RKO (cell line): ENCODE measurements at regions not wholly inside any gene's neighbourhood (a gene's known extent, or its start where the extent isn't known, plus 50 kb on each side); places are given as distances from the start of the nearest gene placed in this dataset.
"Not testable (repeated sequence)": the region's sequence is repeated elsewhere in the genome, so short reads cannot be mapped to it uniquely, and the experiment has no call there.

Experiments
- DNase-seq: peaks from one replicate; pipeline ENCODE4 v3.0.0-alpha.2; 2016; ENCODE audit warnings: low spot score

- no peak for DNase-seq
Measured at GRCh38 chr6:6978731-6979130, 129.0 kb upstream of the RREB1 start.

GRCh38 chr6:6980999-6981597 lies 126.7 kb upstream of the RREB1 start:
- no peak for DNase-seq

- no peak for DNase-seq
Measured at GRCh38 chr6:6981681-6982322, 126.0 kb upstream of the RREB1 start.

DNA sequence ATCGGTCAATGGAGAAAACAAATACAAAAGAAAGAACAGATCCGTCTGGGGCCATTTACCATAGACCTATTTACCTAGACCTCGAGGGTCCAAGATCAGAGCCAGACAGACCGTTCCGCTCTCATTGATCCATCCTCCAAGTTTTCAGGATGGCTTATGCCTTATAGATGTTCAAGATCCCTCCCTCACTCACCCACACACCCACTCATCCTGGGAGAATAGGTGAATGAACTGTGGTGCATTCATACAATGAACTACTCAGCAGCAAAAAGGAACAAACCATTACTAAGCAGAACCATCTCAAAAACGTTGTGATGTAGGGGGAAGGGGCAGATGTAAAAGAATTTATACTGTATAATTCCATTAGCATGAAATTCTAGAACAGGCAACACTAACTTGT lies 125.1 kb upstream of the RREB1 start:
- DNase-seq = no peak

DNA sequence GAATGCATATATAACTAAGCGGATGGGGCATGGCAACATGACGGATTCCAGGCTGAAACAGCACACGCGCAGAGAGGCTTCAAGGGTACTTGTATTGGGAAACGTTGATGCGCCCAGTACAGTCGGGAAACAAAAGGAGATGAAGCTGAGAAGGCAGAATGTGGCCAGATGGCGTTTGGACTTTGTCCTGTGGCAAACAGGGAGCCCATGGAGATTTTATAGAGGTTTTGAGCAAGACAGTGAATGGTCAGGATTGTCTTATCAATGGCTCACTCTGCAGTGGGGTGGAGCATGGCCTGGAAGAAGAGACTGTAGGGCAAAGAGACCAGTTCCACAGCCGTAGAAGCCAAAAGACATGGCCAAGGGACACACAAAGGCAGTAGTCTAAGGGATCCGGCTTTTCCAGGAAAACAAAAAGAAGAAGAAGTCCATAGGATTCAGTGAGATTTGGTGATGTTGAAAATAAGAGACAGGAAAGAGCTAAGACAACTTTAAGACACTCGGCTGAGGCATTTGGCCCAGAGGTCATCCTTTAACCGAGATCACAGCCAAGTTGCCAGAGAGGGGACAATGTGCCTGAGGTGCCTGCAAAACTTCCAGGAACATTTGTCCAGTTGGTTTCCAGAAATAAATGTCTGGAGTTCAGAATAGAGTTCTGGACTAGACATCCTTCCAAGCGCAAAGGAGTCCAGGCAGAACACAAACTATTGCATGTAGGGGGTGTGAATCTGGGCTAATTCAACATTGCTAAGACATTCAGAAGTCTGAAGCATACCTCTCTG lies 123.0 kb upstream of the RREB1 start:
- DNase-seq = no peak

DNA sequence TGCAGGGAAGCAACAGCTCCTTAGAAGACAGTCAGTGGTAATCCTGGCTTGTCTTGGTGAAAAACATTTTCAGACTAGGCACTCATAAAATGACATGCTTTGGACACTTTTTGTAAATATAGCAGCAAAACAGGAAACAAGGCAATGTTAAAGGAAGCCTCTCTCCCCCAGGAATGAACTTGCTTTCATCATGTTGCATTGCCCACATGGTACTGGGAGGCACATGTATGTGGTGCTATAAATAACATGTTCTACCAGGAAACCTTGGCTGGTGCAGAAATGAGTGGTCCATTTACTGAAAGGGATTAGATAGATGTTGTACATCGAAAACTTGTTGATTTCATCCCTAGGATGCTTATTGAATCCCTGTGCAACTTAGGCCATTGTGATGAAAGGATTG lies 121.4 kb upstream of the RREB1 start:
- DNase-seq = no peak

DNA sequence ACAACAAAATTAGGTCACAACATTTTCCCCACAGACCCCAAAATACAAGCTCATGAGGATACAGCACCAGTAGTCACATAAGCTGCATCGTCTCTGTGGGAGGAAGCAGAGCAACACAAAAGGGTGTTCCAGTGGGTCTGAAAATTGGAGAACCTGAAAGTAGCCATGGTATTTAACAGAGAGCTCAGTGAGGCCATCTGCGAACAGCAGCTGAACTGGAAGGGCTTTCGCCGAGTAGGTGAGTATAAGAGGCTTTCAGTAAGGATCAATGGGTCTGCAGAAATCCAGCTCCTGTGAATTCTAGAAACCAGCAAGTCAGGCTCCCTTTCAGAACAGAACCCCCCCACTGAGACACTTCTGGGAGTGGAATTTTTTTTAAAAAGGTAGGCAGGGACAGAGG lies 120.0 kb upstream of the RREB1 start:
- no peak for DNase-seq

DNA sequence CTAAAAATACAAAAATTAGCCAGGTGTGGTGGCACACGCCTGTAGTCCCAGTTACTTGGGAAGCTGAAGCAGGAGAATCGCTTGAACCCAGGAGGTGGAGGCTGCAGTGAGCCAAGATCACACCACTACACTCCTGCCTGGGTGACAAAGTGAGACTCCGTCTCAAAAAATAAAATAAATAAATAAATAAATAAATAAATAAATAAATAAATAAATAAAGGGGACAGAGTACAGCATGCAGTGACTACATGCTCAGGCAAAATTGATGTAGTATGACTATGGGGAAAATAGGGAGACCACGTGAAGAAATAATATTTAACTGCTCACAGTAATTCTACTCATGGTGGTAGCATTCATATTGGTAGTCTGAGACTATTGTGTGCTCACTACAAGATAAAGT lies 117.7 kb upstream of the RREB1 start:
- DNase-seq = not testable (repeated sequence)

DNA sequence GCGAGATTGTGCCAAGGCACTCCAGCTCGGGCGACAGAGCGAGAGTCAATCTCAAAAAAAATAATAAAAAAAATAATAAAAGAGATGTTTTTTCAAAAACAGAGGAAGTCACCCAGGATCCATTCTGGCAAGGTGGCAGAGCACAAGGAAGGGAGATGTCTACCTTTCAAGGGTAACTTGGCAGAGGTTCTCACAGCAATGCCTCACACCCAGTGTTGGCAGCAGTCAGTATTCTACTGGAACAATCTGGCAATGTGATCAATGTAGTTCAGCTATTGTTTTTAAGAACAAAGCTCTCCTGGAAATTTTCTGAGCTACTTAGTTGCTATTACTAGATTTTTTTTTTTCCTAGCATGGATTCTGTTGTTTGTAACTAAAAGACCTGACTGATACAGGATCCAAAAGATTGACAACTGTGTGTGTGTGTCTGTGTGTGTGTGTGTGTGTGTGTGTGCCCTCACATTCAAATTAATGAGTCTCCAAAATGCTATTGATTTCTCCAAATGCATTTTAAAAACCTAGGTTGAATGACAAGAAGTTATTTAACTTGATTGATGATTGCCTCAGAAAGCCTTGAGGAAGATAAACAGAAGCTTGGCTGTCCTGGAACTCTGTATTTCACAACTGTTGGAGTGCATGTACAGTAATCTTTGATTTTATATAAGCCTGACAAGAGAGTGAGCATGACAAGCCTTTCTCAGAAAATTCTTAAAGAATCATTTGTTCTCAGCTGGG lies 114.1 kb upstream of the RREB1 start:
- DNase-seq = no peak

GRCh38 chr6:6994796-6995195 lies 113.0 kb upstream of the RREB1 start:
- DNase-seq = no peak

DNA sequence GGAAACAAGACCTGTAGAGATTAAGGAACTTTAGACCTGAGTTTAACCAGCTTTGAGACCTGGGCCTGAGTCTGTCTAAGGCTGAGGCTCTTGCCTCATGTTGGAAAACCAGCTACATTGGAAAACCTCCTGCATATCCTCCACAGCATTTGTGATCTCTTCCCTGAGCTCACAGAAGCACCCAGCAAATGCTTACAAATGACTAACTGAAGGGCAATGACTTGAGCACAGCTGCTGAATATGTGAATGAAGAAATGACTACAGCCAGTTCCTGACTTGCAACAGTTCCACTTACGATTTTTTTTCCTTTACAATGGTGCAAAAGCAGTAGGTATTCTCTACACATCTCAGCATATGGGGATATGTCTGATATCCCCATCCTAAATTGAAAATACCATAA lies 112.4 kb upstream of the RREB1 start:
- no peak for DNase-seq

- no peak for DNase-seq
Measured at GRCh38 chr6:6996124-6996523, 111.6 kb upstream of the RREB1 start.

DNA sequence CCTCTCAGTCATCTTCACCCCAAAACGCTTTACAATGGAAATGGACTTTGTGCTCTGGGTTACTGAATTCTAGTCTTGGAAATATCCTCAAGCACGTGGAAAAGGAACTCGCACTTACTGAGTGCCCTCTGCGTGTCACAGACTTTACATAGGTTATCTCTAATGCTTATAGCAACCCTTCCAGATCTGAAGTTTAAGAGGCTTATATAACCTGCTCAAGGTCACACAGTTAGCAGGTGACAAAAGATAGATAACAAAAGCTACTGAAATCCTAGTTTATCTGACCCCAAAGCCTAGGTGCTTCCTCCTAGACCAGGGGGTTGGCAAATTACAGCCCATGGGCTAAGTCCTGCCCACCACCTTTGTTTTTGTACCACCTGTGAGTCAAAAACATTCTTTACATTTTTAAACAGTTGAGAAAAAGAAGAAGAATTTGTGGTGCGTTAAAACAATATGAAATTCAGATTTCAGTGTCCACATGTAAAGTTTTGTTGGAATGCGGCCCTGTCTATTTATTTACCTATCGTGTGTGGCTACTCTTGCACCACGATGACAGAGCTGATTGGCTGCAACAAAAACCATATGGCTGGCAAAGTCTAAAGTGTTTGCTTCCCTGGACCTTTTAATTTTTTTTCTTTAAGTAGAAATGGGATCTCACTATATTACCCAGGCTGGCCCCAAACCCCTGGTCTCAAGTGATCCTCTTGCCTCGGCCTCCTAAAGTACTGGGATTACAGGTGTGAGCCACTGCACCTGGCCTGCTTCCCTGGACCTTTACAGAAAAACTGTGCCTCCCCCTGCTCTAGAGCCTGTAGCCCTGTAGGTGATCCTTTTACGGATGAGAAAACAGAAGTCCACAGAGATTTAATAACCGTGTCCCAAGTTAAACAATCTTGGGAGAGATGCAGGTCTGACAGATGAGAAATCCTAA lies 110.2 kb upstream of the RREB1 start:
- no peak for DNase-seq

GRCh38 chr6:6998194-6998569 lies 109.6 kb upstream of the RREB1 start:
- peak; percentile 7 for DNase-seq

- DNase-seq = peak; percentile 9
Measured at GRCh38 chr6:7000825-7001777, 106.7 kb upstream of the RREB1 start.

DNA sequence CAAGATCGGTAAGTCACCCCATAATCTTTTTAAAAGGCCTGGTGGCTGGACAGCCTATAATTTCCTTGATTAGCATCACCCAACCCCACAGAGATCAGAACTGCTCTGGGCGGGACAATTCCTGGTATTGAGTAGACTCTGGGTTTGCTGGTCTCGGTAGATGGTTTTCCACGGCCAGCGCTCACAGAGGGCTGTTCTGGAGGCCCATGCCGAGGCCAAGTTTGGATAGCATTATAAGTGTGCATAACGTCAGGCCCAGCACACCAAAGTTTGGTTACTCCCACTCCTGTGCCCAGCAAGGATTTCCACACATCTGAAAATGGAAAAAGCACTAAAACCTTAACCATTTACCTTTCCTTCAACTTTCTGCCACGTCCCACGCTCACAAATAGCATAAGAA lies 104.7 kb upstream of the RREB1 start:
- DNase-seq = no peak

DNA sequence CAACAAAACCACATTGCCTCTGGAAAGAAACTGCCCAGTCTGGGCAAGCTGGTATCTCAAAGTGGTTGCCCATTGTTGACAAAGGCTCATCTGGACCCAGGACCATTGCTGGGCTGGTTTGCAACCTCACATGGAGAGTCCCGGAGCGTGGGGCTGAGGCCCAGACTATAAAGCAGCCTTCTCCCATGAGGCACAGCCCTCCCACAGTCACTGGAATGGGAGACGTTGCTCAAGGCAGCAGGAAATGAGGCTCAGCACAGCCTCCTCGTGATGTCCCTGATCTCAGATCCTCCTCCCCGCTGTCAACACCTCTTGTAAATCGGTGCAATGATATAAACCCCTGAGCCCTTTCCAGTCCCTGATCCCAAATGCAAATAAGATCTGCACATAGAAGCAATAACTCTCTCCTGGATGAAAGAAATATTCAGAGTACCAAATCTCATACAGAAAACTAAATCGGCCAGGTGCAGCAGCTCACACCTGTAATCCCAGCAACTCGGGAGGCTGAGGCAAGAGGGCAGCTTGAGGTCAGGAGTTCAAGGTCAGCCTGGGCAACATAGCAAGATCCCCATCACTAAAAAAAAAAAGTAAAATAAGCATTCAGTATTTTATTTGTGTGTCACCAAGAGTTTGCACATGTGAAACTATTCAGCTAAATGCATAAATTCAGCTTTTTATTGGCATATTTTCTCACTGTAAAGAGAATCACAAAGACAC lies 103.0 kb upstream of the RREB1 start:
- DNase-seq = no peak

DNA sequence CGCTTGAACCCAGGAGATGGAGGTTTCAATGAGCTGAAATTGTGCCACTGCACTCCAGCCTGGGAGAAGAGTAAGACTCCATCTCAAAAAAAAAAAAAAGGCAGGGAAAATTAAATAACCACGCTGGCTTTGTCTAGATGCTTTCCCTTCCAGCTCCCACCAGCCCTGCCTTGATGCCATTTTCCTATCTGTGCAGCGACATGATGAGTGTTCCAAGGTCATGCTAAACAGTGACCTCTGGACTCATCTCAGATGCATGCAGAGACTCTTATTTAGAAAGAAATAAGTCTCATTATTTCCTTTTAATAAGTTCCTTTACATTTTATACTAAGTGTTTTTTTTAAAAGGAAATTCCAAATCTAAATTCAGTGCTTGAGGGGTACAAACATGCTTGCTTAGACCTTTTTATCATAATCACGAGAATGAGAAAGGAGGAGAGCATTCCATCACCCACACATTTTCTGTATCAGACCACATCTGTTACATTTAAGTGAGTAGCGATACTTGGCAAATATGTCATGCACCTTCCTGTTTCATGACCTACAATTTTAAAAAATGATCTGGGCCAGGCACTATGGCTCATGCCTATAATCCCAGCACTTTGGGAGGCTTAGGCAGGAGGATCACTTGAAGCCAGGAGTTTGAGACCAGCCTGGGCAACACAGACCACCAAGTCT lies 101.1 kb upstream of the RREB1 start:
- no peak for DNase-seq

DNA sequence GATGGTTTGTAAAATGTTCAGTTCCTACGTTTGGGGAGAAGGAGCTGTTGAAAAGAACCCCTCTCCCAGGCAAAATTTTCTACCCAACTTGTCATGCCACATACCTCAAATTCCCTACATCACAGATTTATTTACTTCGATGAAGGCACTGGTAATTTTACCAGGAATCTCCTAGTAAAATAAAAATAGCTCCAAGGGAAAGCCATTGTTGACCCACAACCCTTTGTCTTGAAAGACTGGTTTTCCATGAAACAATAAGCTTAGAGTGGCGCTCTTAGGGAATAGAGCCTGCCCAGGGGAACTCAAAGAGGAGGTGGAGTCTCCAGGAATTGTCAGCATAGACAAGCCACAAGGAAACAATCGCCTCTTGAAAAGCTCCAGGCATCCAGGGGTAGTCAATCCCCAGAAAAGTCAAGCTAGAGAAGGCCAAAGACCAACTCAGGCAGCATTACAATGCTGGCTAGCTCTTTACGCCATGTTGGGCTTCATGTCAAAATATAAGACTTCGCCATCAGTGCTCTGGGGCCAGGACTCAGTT lies 99.2 kb upstream of the RREB1 start:
- DNase-seq = no peak
